SU-DHL-6 (cell line): ENCODE measurements at regions not wholly inside any gene's neighbourhood (a gene's known extent, or its start where the extent isn't known, plus 50 kb on each side); places are given as distances from the start of the nearest gene placed in this dataset.

Experiments
- H2AFZ ChIP-seq: fragments of 200-600 bp; sonication (generic); 2 replicates; pipeline ENCODE4 v1.6.1; 2014; ENCODE audit warnings: low read depth, mild to moderate bottlenecking, moderate library complexity, mixed read lengths, antibody characterized with exemption, low read length; ENCODE audit not compliant: severe bottlenecking
- H3F3A ChIP-seq: fragments of 200-600 bp; shearing (Covaris generic); 2 replicates; pipeline ENCODE4 v1.6.0; 2016; ENCODE audit warnings: antibody characterized with exemption, mild to moderate bottlenecking; ENCODE audit not compliant: insufficient read depth
- H3K27ac ChIP-seq: fragments of 200-600 bp; sonication (generic); 2 replicates; pipeline ENCODE4 v1.5.1; 2016; ENCODE audit warnings: low read depth, mild to moderate bottlenecking, low read length, moderate library complexity, mixed read lengths
- H3K27me3 ChIP-seq: fragments of 200-600 bp; sonication (generic), shearing (Covaris generic); 2 replicates; pipeline ENCODE4 v1.6.0; 2014; ENCODE audit warnings: mild to moderate bottlenecking, low read length
- H3K36me3 ChIP-seq: fragments of 200-600 bp; sonication (generic); 2 replicates; pipeline ENCODE4 v1.6.1; 2014; ENCODE audit warnings: mild to moderate bottlenecking, low read length, mixed read lengths
- H3K4me2 ChIP-seq: fragments of 300-600, 200-600 bp; shearing (Covaris generic), sonication (generic); 2 replicates; pipeline ENCODE4 v1.6.0; 2014; ENCODE audit warnings: low read length, low read depth, mild to moderate bottlenecking; ENCODE audit not compliant: poor library complexity, severe bottlenecking
- H3K4me3 ChIP-seq: fragments of 200-600 bp; sonication (generic); 2 replicates; pipeline ENCODE4 v1.5.1; 2014; ENCODE audit warnings: antibody characterized with exemption, low read length, mild to moderate bottlenecking, mixed read lengths; ENCODE audit not compliant: insufficient read depth, poor library complexity, severe bottlenecking
- H3K79me2 ChIP-seq: fragments of 200-600 bp; sonication (generic); 2 replicates; pipeline ENCODE4 v1.6.1; 2014; ENCODE audit warnings: mild to moderate bottlenecking, low read length, moderate library complexity; ENCODE audit not compliant: insufficient read depth
- H3K9ac ChIP-seq: fragments of 200-600 bp; sonication (generic); 2 replicates; pipeline ENCODE4 v1.7.0; 2014; ENCODE audit warnings: mild to moderate bottlenecking, low read length
- H3K9me2 ChIP-seq: fragments of 200-600 bp; sonication (generic); replicated peaks from 2 replicates; pipeline ENCODE4 v1.6.1; 2014; ENCODE audit warnings: low read length; ENCODE audit not compliant: insufficient read depth
- H3K9me3 ChIP-seq: fragments of 200-600 bp; sonication (generic); 2 replicates; pipeline ENCODE4 v1.6.1; 2014; ENCODE audit warnings: low read length, mixed read lengths; ENCODE audit not compliant: insufficient read depth
- H4K20me1 ChIP-seq: fragments of 200-600 bp; sonication (generic); 2 replicates; pipeline ENCODE4 v1.6.1; 2014; ENCODE audit warnings: low read depth, mild to moderate bottlenecking, antibody characterized with exemption, low read length, moderate library complexity, mixed read lengths
- EZH2phosphoT487 ChIP-seq: fragments of 200-600 bp; sonication (generic), shearing (Covaris generic); conservative IDR thresholded peaks from 2 replicates; pipeline ENCODE4 v1.6.1; 2018; ENCODE audit warnings: mild to moderate bottlenecking, antibody characterized with exemption, low read length, moderate library complexity, mixed read lengths
- TF ChIP-seq, protein P1 (sequence below): fragments of 200-600 bp; sonication (generic); IDR thresholded peaks from one replicate; pipeline ENCODE4 v1.5.1; 2017; ENCODE audit warnings: antibody characterized with exemption, mild to moderate bottlenecking, low read length, moderate library complexity; ENCODE audit not compliant: insufficient read depth, poor library complexity, severe bottlenecking

DNA sequence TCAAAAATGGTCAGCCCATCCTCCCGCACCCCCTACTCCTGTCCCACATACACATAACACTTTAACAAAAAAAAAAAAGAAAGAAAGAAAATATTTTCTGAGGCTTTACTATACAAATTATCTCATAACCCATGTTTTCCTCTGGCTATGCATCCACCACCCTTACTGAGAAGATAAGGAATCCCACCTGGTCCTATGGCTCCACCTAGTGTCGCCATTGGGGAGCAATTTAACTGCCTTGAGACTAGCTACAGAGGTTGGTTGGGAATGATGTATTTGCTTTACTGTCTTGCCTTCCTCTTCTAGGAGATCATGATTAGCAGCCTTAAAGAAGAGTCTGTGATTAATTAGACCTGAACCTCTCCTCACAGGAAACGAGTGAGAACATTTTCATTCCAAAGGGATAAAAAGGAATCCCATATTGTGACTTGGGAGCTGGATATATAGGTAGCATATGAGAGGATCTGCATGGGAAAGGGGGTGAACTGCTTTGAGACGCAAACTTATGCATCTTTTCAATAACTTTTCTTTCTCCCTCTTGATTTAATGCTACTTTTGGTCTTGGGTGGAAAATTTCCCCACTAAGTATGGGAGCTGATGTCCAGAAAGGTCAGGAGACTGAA is 77.7 kb upstream of the SELENOP start:
- no peaks in the 10 kb centered on the region for H4K20me1 ChIP-seq
- TF ChIP-seq, protein P1, sequence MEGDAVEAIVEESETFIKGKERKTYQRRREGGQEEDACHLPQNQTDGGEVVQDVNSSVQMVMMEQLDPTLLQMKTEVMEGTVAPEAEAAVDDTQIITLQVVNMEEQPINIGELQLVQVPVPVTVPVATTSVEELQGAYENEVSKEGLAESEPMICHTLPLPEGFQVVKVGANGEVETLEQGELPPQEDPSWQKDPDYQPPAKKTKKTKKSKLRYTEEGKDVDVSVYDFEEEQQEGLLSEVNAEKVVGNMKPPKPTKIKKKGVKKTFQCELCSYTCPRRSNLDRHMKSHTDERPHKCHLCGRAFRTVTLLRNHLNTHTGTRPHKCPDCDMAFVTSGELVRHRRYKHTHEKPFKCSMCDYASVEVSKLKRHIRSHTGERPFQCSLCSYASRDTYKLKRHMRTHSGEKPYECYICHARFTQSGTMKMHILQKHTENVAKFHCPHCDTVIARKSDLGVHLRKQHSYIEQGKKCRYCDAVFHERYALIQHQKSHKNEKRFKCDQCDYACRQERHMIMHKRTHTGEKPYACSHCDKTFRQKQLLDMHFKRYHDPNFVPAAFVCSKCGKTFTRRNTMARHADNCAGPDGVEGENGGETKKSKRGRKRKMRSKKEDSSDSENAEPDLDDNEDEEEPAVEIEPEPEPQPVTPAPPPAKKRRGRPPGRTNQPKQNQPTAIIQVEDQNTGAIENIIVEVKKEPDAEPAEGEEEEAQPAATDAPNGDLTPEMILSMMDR = peak; percentile 83
- TF ChIP-seq EZH2phosphoT487 = no peak

DNA sequence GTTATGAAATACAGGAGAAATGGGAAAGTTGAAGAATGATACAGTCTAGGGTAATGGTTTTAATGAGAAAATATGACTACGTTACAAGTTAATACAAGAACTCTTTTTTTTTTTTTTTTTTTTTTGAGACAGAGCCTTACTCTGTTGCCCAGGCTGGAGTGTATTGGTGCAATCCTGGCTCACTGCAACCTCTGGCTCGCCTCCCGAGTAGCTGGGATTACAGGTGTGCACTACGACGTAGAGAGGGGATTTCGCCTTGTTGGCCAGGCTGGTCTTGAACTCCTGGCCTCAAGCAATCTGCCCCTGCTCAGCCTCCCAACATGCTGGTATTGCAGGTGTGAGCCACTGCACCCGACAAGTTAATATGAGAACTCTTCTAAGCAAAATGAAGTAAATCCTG is 77.1 kb upstream of the SELENOP start:
- H3K27ac ChIP-seq = no peak overlapping the region
- no peaks in the 10 kb centered on the region for H3K9me3 ChIP-seq
- no peaks in the 10 kb centered on the region for H4K20me1 ChIP-seq
- H3K4me2 ChIP-seq = no peak overlapping the region
- no peak overlapping the region for H2AFZ ChIP-seq
- no peaks in the 10 kb centered on the region for H3K79me2 ChIP-seq
- no peak overlapping the region for H3K4me3 ChIP-seq
- H3F3A ChIP-seq = no peaks in the 10 kb centered on the region
- no peaks in the 10 kb centered on the region for H3K36me3 ChIP-seq
- TF ChIP-seq EZH2phosphoT487 = no peak
- TF ChIP-seq, protein P1 = no peak
- H3K9ac ChIP-seq = no peak overlapping the region
- H3K27me3 ChIP-seq = no peaks in the 10 kb centered on the region
- no peaks in the 10 kb centered on the region for H3K9me2 ChIP-seq

More for the DNA sequence above, 77.7 kb upstream of the SELENOP start:
- H3K4me2 ChIP-seq = no peak overlapping the region
- H3K27ac ChIP-seq = no peak overlapping the region
- H3K9me3 ChIP-seq = no peaks in the 10 kb centered on the region
- no peak overlapping the region for H2AFZ ChIP-seq
- H3F3A ChIP-seq = no peaks in the 10 kb centered on the region
- no peaks in the 10 kb centered on the region for H3K79me2 ChIP-seq
- no peaks in the 10 kb centered on the region for H3K36me3 ChIP-seq
- no peak overlapping the region for H3K4me3 ChIP-seq
- H3K9me2 ChIP-seq = no peaks in the 10 kb centered on the region
- H3K27me3 ChIP-seq = no peaks in the 10 kb centered on the region
- H3K9ac ChIP-seq = no peak overlapping the region

DNA sequence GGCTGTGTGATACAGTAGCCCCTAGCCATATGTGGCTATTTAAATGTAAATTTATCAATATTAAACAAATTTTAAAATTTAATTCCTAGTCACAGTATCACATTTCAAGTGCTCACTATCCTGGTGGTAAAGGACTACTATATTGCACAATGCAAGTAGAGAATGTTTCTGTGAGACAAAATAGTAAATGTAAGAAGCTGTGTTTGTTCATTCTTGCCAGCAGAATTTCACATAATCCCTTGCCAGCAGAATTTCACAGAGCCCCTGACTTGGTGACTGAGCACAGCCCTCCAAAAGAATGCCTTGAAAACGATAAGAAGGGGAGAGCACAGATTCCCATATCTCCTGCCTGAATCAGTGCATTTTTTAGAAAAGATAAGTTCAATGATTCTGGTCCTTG is 75.9 kb upstream of the SELENOP start:
- no peak overlapping the region for H3K4me2 ChIP-seq
- H3K27ac ChIP-seq = no peak overlapping the region
- H3K9me3 ChIP-seq = no peaks in the 10 kb centered on the region
- no peak overlapping the region for H3K9ac ChIP-seq
- no peak for TF ChIP-seq EZH2phosphoT487
- TF ChIP-seq, protein P1 = no peak
- no peak overlapping the region for H2AFZ ChIP-seq
- no peaks in the 10 kb centered on the region for H3F3A ChIP-seq
- no peaks in the 10 kb centered on the region for H4K20me1 ChIP-seq
- H3K79me2 ChIP-seq = no peaks in the 10 kb centered on the region
- no peak overlapping the region for H3K4me3 ChIP-seq
- no peaks in the 10 kb centered on the region for H3K36me3 ChIP-seq
- H3K27me3 ChIP-seq = no peaks in the 10 kb centered on the region
- H3K9me2 ChIP-seq = no peaks in the 10 kb centered on the region
